ENCODE measurements at regions not wholly inside any gene's neighbourhood (a gene's known extent, or its start where the extent isn't known, plus 50 kb on each side); places are given as distances from the start of the nearest gene placed in this dataset.

DNA sequence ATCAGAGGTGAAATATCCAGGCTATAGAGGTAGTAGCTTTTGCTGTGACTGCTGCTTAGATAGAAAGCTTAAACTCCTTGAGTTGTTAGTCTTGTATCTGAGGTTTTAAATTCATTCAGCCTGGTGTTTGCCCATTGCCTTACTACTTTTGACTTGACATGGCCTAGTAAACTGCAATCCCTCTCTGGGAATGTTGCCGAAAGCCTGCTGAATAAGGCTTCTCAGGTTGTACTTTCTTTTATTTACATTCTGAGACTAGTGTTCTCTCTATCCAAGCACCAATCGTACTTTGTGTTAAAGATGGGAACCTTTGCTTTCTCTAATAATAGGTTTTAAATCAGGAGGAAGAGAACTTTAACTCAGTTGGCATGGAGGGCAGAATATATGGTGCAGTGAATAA, 357.6 kb upstream of the CWC22 start:
- DNase-seq = no peak

DNA sequence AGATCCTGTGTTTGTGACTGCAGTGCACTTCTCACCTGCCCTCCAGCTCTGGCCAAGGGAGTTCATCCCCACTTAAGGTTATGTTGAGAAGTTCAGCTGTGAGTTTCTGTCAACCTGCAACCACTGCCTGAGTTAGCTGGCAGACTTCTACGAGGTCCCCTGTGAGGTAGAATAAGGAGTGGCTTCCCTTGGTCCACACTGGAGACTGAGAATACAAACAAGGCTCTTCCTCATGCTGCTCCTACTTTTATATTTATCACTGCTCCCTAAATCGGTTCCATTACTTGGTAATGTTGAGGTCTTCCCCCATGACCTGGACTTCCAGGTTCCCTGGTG, 353.2 kb upstream of the CWC22 start:
- no peak for DNase-seq

DNA sequence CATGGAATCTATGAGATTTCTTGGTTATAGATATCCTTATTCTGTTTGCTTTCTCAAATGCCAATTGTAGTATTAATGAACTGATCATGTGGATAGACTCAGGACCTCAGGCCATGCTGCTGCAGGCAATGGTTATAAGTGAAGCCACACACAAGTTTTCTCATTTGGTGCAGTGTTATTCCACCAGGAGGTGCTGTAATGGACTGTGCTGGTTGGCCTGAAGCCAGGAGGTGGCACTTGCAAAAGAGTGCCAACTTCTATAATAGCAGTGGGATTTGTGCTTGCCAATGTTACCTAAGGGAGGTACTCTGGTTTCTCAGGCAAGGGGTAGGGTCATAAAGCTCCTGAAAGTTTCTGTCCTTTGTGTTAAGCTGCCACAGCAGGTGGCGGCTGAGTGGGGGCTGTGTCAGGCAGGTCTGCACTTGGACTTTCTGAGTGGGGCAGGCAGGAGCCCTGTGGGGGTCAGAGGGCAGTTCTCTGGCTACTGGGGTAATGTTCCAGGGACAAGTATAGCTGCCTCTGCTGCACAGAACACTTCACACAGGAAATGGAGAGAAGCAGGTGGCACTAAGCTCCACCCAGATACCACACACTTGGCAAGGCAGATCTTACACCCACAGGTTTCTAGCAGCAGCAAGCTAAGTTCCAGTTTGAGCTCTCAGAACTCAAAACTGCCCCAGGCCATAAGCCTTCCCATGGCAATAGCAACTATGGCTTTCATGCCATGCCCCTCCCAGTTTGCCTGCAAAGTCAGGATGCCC, 352.6 kb upstream of the CWC22 start:
- DNase-seq = no peak

DNA sequence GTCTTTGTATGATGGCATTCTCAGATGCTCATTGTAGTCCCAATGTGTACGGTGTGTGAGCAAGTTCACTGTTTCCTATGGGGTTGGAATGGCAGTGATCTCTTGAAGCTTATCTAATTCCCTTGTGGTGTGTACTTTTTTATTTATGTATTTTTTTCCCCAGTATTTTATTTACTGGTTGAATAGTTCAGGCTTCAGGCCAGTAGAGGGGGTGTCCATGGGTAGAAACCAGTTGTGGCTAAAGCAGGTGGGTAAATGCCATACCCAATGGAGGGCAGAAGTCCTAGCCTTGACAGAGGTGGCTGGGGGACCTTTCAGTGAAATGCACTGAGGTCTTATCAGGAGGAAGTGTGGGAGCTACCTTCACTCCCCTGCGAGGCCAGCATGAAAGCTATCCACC, 351.4 kb upstream of the CWC22 start:
- DNase-seq = no peak

DNA sequence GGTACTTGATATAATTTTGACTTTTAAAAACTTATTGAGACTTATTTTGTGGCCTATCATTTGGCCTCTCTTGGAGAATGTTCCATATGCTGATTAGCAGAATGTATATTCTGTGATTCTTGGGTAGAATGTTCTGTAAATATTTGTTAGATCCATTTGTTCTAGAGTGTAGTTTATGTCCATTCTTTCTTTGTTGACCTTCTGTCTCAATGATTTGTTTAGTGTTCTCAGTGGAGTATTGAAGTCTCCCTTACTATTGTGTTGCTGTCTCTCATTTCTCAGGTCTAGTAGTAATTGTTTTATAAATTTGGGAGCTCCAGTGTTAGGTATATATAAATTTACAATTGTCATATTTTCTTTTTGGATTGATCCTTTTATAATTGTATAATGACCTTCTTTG, 349.6 kb upstream of the CWC22 start:
- no peak for DNase-seq

DNA sequence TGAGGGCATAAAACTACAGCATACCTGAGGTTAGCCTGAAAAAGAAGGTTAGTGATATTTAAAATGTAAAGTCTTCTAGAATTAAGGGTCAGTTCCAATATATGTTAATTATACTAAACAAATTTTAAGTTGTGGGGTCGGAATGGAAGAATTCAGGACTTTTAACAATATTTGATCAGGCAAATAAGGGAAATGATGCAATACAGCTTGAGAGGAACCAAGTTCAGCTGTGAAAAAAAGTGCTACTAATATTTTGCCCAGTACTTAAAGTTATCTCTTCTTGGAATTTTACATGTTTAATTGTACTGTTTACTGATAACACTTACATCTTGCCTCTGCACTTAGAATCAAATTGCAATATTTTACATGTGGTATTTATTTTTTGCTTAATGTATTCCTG, 345.5 kb upstream of the CWC22 start:
- no peak for DNase-seq

DNA sequence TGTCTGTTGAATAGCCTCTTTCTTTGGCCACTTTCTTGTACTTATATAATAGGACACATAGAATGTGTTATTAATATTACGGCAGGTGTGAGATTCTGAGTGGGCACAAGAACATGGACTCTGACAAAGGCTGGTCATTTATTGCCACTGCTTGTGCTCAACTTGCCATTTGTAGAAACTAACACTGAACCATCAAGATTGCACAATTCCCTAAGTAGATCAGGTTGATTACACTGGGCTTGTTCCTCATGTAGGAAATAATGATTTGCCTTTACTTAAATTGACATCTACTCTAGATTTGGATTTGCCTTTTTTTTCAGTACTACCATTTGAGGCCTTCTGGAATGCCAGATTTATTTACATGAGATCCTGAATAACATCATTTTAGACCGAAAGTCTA, 342.7 kb upstream of the CWC22 start:
- DNase-seq = no peak

DNA sequence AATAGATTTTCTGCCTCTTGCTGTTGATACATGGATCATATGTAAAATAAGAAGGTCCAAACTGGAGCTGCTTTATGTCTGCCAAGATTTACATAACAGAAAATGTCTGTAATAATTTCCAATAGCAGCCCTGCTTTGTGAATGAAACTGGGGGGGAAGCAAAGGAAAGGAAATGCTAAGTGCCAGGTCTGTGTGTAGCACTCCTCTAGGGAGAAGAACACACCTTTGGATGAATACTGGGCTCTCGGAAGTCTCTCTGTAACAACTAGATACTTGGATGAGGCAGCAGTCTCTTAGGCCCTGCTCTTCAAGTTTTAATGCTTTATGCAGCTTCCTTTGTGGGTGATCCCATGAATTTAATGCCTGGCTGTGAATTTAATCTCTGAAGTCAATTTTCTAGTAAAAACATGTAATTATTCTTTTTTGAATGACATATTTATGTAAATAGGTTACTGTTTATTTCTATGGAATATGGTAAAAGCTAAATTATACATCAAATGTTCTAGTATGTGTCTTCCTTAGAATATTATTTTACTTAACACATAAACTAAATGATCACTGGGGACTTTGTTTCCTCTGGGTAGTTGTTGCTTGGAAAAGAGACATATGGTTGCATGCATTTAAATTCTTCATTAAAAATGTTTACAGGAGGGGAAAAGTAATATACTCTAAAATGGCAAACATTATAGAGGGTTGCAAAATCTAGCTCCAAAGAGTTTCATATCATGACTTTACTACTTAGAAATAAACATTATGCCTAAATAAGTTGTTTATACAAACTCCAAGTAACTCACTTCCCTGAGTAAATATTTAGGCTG, 336.6 kb upstream of the CWC22 start:
- peak; percentile 34 for DNase-seq

DNA sequence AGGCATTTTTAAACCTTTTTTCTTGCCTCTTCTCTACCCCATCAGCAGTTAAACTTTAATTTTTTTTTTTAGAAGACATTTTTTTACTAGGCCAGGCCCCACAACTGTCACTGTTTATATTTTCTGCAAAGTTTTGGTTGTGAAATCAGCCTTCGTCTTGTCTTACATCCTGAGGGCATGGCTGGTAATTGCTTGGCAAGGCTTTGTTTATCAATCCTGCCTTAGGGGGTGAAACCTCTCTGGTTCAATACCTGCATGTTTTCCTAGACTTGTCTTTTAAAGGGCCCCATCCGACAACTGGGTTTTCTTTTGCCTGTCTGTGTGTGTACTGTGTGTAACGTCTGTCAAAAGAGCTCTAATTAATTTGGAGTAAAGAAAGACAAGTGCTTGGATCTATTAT, 330.0 kb upstream of the CWC22 start:
- DNase-seq = no peak

DNA sequence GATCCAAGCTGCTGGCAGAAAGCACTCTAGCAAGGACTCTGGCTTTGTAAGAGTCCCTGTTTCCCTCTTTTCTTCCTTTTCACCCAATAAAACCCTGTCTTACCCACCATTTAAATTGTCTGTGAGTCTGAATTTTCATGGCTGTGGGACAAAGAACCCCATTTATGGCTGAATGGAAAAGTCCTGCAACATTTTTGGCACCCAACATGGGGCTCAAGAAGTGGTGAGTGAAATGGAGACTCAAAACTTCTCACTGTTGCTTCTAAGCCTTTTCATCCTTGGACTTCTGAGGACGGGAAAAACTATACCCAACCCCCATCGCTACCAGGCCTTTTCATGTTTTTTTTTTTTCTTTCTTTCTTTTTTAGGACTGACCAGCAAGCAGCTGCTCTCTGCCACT, 329.5 kb upstream of the CWC22 start:
- DNase-seq = no peak

DNA sequence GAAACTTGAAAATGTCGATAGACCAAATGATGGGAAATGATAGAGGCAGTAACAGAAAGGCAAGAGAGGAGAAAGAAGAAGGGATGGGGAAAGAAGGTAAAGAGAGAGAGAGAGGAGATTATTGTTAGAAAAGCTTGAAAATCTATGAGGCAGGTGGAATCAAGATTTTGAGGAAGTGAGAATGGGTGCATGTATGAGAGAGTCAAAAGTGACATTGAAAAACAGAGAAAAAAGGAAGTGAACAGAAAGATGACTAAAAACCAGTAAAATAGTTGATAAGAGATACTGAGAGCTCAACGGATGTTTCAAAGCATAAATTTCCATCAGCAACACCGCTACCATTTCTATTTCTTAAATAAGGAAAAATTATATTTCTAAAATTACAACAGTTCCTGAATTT, 327.4 kb upstream of the CWC22 start:
- no peak for DNase-seq

DNA sequence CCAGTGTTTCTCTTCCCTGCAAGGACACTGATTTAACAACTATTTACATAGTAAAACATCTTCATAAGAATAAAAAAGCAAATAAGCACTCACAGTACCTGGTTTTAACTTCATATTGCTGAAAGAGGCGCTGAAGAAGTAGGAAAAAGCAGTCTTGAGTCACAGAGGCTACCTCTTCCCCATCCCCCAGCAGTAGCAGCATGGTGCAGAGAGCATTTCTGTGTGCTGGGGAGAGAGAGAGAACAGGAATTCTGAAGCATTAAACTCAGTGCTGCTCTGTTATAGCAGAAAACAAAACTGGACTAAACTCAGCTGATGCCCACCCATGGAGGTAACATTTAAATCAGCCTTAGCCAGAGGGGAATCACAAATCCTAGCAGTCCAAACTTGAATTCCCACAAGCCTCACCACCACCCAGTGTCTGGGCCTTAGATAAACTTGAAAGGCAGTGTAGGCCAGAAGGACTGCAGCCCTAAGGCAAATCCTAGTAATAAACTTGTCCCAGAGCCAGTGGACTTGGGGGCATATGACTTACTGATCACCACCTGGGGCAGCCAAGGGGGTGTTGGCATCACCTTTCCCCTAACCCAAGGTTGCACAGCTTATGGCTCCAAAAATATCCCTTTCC, 321.8 kb upstream of the CWC22 start:
- no peak for DNase-seq

DNA sequence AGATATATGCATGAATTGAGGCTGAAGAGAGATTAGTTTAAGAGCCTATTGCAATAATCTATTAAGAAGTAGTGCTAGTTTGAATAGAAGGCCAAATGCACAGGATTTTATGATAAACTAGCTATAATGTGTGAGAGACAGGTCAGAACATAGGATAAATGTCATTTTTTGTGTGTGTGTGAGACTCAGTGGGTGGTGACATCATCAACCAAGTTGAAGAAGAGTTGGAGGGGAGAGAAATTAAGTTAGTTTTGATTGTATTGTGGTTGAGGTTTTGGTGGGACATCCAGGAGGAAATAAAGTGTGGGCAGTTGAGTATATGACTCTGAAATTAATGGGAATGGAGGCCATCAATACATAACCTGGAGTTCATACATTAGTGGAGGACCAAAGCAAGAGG, 320.1 kb upstream of the CWC22 start:
- no peak for DNase-seq

DNA sequence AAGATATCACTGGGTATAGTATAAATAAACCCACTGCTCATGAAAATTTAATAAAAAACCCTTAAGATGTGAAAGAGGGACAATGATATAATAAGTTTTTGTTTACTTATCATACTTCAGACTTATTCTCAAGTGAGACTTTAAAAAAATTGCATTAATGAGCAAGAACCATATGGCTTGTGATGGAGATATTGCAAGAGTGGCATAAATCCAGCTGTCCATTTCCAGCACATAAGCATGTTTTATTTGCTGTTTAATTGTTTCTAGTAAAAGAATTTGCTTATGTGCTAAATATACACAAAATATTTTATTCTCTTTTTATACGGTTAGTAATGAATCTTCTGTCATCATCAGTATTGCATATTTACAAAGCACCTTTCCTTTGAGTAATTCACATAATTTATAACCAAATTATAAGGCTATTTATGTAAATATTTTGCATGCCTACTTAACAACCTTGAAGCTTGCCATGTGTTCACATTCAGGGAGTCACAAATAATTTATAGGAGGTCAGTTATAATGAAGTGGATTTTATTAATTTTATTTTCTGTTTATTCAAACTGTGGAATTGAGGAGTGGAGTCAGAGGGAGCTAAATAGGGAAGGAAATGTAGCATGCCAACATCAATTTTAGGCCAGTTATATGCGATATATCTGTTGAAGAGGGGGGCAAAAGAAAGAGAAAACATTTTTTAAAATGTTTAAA, 318.5 kb upstream of the CWC22 start:
- no peak for DNase-seq

DNA sequence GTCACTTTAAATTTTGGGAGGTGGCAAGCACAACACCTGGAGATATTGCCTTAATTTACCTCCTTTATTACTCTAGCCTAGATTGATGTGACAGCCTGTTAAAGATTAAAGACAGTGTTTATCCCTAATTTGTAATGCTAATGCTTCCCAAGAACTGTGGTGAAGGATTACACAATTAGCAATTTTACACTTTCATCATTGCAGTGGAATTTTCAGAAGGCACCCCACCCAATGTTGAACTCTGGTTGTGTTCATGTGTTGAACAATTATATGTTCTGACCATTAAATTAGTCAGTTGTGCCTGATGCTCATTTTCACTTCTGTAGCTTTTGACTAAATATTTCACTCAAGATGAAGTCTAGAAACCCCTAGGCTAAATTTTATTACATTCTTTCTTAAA, 317.1 kb upstream of the CWC22 start:
- DNase-seq = no peak

DNA sequence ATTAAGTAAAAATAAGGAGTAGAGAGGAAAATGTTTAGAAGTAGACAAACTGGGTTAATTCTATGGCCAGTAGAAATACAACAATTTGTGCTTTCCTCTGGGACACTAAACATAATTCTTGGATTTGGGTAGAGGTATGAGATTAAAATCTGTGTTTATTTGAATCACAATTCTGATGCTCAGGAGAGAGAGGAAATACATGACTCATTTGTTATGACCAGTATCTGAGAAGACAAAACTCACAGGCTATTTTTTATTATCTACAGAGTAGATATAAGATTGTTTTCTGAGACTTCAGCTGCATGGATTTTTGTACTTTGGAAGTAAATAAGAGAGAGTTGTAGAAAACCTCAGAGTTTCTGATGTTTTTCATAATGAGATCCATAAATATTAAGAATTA, 315.7 kb upstream of the CWC22 start:
- no peak for DNase-seq

DNA sequence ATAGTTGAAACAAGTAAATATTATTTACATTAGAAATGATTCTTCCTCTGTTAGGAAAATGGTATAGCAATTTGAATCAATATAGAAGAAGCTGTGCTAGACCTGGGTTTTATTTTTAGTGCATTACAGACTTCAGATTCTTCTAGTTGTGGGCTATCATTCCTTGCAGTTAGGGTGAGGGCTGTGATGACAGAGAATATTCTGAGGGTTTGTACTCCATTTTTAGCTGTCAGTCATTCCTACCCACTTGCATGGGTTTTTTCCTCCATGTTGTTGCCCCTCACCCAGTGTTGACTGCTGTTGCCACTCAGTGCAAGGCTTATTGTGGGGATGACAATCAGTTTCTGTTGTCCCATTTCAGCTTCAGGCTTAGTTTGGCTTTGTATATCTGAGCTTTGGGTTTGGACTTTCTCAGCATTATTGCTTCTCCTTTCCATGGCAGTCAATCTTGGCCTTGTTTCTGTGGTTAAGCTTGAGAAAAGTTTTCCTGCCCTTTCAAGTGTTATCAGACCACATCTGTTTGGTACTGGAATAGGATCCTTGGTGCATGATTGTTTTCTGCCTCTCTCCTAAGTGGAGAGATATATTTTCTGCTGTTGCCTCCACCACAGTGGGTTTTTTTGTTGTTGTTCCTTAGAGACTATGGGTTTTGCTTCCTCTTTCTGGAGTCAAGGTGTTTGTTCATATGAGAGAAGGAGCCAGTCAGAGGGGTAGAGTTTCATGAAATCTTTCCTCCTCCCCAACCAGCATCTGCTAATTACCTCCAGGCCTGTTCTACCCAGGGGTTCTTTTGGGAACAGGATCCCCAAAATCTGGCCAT, 312.7 kb upstream of the CWC22 start:
- no peak for DNase-seq

DNA sequence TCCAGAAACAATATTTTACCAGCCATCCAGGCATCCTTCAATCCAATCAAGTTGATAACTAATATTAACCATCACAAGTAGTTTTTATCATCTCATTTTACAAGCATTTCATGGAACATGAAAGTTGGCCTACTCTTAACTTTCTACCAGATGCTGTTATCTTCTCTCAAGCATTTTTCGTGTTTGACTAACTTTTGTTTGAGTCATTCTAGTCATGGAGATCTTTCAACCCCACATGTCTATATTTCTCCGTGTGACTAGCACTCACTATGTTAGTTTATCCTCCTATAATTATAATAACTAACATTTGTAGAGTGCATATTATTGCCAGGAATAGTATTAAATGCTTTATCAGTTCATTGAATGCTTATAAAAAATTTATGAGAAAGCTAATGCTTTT, 307.0 kb upstream of the CWC22 start:
- DNase-seq = no peak

DNA sequence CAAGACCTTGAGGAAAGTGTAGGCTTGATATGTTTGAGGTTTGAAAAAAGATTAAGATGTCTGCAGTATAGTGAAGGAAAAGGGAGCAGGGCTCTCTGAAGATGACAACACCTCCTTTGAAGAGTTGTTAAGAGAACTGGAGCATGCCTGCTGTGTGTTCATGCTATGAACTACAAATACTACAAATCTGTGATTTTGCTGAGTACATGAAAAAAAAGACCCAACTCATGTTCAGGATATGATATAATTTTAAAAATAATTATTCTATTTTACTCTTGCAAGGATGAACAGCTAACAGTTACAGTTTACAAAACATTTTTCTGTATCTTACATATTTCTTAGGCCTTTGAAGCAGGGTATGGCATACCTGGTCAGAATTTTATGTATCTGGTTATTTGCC, 305.4 kb upstream of the CWC22 start:
- DNase-seq = no peak

DNA sequence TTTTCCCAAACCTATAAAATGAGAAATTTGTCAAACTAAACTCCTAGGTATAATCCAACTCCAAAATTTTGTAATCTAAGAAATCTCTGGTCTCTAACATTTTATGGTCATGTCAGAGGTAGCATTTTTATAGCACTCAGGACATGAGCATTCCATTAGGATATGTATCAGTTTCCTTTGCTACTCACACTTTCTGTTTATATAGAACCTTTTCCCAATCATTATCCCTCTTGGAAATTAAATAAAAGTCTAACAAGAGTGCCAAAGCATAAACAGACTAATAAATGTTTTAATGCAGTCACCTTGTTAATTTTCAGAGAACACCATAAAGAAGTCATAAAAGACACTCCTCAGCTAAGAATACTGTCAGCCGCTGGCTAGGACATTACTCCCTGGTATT, 300.0 kb upstream of the CWC22 start:
- DNase-seq = no peak

DNA sequence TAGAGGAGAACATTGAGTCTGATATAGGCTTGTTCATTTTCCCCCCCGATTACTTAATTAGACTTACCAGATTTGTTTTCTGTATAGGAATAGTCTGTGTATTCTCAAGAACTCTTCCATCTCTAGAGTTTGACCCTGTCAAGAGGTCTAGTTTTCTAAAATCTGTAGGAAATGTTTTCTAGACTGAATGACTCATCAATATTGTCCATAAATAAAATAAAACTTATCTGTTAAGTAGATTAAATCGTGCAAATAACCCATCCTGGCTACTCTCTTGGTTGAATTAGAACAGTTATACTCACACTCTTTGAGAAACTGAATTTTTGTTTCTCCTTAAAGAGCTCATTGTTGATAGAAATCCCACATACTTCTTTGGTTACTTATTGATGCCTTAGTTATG, 299.2 kb upstream of the CWC22 start:
- DNase-seq = no peak
